Adrenal gland (tissue), 5 donors: ENCODE measurements at regions not wholly inside any gene's neighbourhood (a gene's known extent, or its start where the extent isn't known, plus 50 kb on each side); places are given as distances from the start of the nearest gene placed in this dataset.
"Not testable (repeated sequence)": the region's sequence is repeated elsewhere in the genome, so short reads cannot be mapped to it uniquely, and the experiment has no call there.

Experiments
- POLR2A ChIP-seq, 2 donors: fragments of 450-650 bp; IDR thresholded peaks; one replicate each; pipeline ENCODE4 v1.6.1; 2017; ENCODE audit warnings: antibody characterized with exemption in 2 of 2, mild to moderate bottlenecking in 2 of 2, moderate library complexity in 1 of 2
- TF ChIP-seq, protein P1 (sequence below), 6 experiments: fragments of 450-650 bp in 4 of 6; fragments of 200-600 bp in 2 of 6; sonication (generic) in 1 of 6; IDR thresholded peaks; 1 replicate in 5 of 6; 2 replicates in 1 of 6; pipeline versions ENCODE4 v1.5.1 to v1.8.0; 2016 to 2021; ENCODE audit warnings: antibody characterized with exemption in 6 of 6, mild to moderate bottlenecking in 2 of 6, moderate library complexity in 1 of 6
- donor health status: DM: no; HTN: no; CAD: no.

DNA sequence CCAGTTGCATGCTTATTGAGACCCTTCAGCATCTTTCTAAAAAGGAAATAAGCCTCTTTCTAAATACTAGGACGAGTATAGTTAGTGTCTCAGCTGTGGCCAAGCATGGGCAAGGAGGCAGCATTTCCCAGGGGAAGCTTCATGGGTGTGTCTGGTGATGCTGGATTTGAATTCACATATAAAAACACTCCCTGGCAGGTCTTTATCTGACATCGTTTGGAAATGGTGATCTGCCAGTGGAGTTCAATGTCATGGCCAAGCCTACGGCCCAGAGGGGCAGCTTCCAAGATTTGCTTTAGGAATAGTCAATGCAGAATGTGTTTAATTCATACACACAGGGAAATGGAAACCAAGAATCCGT, 94.7 kb downstream of the SRGAP2 start:
- TF ChIP-seq, protein P1, sequence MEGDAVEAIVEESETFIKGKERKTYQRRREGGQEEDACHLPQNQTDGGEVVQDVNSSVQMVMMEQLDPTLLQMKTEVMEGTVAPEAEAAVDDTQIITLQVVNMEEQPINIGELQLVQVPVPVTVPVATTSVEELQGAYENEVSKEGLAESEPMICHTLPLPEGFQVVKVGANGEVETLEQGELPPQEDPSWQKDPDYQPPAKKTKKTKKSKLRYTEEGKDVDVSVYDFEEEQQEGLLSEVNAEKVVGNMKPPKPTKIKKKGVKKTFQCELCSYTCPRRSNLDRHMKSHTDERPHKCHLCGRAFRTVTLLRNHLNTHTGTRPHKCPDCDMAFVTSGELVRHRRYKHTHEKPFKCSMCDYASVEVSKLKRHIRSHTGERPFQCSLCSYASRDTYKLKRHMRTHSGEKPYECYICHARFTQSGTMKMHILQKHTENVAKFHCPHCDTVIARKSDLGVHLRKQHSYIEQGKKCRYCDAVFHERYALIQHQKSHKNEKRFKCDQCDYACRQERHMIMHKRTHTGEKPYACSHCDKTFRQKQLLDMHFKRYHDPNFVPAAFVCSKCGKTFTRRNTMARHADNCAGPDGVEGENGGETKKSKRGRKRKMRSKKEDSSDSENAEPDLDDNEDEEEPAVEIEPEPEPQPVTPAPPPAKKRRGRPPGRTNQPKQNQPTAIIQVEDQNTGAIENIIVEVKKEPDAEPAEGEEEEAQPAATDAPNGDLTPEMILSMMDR (IDR thresholded peaks at IDR 0.05): not testable (repeated sequence)
- not testable (repeated sequence) for TF ChIP-seq POLR2A (IDR thresholded peaks at IDR 0.05)
